Mesendoderm (in vitro differentiated cells): ENCODE measurements at regions not wholly inside any gene's neighbourhood (a gene's known extent, or its start where the extent isn't known, plus 50 kb on each side); places are given as distances from the start of the nearest gene placed in this dataset.
"Not testable (repeated sequence)": the region's sequence is repeated elsewhere in the genome, so short reads cannot be mapped to it uniquely, and the experiment has no call there.

ENCODE experiments used
- DNase-seq: peaks from one replicate; pipeline ENCODE4 v3.0.0; 2013
- H2AK5ac ChIP-seq: 2 replicates; pipeline ENCODE4 v1.6.1; 2013; ENCODE audit warnings: low read length, inconsistent platforms
- H2BK120ac ChIP-seq: 2 replicates; pipeline ENCODE4 v1.6.1; 2013; ENCODE audit warnings: low read depth, mild to moderate bottlenecking, low read length, moderate library complexity, mixed read lengths
- H2BK15ac ChIP-seq: replicated peaks from 2 replicates; pipeline ENCODE4 v1.6.1; 2013; ENCODE audit warnings: low read depth, mild to moderate bottlenecking, moderate library complexity
- H2BK5ac ChIP-seq: 2 replicates; pipeline ENCODE4 v1.6.1; 2013; ENCODE audit warnings: low read length, inconsistent platforms
- H3K18ac ChIP-seq: 2 replicates; pipeline ENCODE4 v1.6.1; 2013; ENCODE audit warnings: mild to moderate bottlenecking, low read length, mixed read lengths
- H3K23ac ChIP-seq: one replicate; pipeline ENCODE4 v1.6.1; 2013; ENCODE audit warnings: low read length
- H3K27ac ChIP-seq: 2 replicates; pipeline ENCODE4 v1.5.1; 2013; ENCODE audit warnings: low read depth, mild to moderate bottlenecking, inconsistent platforms, low read length, moderate library complexity
- H3K27me3 ChIP-seq: 2 replicates; pipeline ENCODE4 v1.6.1; 2013; ENCODE audit warnings: low read length, control low read depth, mild to moderate bottlenecking, inconsistent platforms; ENCODE audit not compliant: insufficient read depth, poor library complexity
- H3K36me3 ChIP-seq: 2 replicates; pipeline ENCODE4 v1.6.1; 2013; ENCODE audit warnings: low read length, inconsistent platforms; ENCODE audit not compliant: control insufficient read depth, insufficient read depth
- H3K4ac ChIP-seq: one replicate; pipeline ENCODE4 v1.6.1; 2013; ENCODE audit warnings: low read depth, mild to moderate bottlenecking, low read length, moderate library complexity
- H3K4me1 ChIP-seq: 2 replicates; pipeline ENCODE4 v1.6.1; 2013; ENCODE audit warnings: low read depth, low read length, inconsistent platforms; ENCODE audit not compliant: control insufficient read depth
- H3K4me2 ChIP-seq: 2 replicates; pipeline ENCODE4 v1.6.1; 2013; ENCODE audit warnings: low read length
- H3K4me3 ChIP-seq: 2 replicates; pipeline ENCODE4 v1.5.1; 2013; ENCODE audit warnings: mild to moderate bottlenecking, low read length
- H3K56ac ChIP-seq: one replicate; pipeline ENCODE4 v1.6.1; 2013; ENCODE audit warnings: low read length
- H3K79me1 ChIP-seq: 2 replicates; pipeline ENCODE4 v1.6.1; 2013; ENCODE audit warnings: low read length, inconsistent platforms
- H3K79me2 ChIP-seq: 2 replicates; pipeline ENCODE4 v1.6.1; 2013; ENCODE audit warnings: mild to moderate bottlenecking, low read length; ENCODE audit not compliant: control insufficient read depth, insufficient read depth
- H3K9ac ChIP-seq: 2 replicates; pipeline ENCODE4 v1.6.1; 2013; ENCODE audit warnings: low read length, inconsistent platforms
- H4K5ac ChIP-seq: one replicate; pipeline ENCODE4 v1.6.1; 2013; ENCODE audit warnings: low read length
- H4K8ac ChIP-seq: one replicate; pipeline ENCODE4 v1.6.1; 2013; ENCODE audit warnings: low read depth, mild to moderate bottlenecking, control low read depth, low read length, moderate library complexity
- WGBS: extraction: QIAGEN DNeasy Blood & Tissue Kit; methylation state at CpG from one replicate; pipeline ENCODE4 v1.1.7; 2013; ENCODE audit warnings: low lambda C conversion rate, missing lambda C conversion rate; ENCODE audit not compliant: insufficient coverage; ENCODE audit errors: extremely low coverage; 5-methylcytosine and 5-hydroxymethylcytosine counted together

DNA sequence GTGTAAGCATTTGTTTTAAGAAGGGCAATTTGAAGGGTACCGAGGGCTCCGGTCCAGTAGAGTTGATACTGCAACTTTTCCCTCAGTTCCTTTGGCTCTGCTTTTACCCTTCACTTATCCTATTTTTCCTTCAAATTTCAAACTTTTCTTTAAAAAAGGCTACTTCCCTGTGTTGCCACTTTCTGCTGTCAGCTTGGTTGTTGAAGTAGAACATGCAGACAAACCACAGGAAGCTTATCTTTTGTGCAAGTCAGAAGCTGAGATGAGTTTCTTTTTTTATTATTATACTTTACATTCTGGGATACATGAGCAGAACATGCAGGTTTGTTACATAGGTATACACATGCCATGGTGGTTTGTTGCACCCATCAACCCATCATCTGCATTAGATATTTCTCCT, 89.1 kb upstream of the FREM3 start:
- H3K56ac ChIP-seq, H3K27me3 ChIP-seq, H2BK5ac ChIP-seq, H3K79me2 ChIP-seq, H3K9ac ChIP-seq, H2BK15ac ChIP-seq, H3K79me1 ChIP-seq, H2BK120ac ChIP-seq, H4K5ac ChIP-seq, H3K18ac ChIP-seq, H3K4ac ChIP-seq, H3K4me1 ChIP-seq, H3K27ac ChIP-seq, H2AK5ac ChIP-seq, H3K36me3 ChIP-seq, H4K8ac ChIP-seq, H3K4me3 ChIP-seq, H3K4me2 ChIP-seq, H3K23ac ChIP-seq, DNase-seq: not testable (repeated sequence)
- no CpG with 5 or more reads among the region's 2 CpGs for WGBS

DNA sequence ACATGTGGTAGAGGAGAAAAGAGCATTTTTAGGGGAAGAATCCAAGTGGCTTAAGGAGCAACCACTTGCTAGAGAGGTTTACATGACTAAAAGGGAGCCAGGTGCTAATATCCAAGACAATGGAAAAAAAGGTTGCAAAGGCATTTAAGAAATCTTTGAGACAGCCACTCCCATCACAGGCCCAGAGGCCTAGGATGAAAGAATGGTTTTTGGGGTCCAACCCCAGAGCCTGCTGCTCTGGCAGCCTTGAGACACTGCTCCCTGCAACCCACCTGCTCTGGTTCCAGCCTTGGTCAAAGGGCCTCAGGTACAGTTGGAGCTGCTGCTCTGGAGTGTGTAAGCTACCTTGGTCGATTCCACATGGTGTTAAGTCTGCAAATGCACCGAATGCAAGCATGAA, 84.1 kb upstream of the FREM3 start:
- Histone ChIP-seq H2BK5ac (no peak overlapping the region), H3K27me3 (no peaks in the 10 kb centered on the region), H3K4me1 (no peaks in the 10 kb centered on the region), H3K79me1 (no peaks in the 10 kb centered on the region), H3K36me3 (no peaks in the 10 kb centered on the region), H2BK15ac (no peak overlapping the region), H3K56ac (no peak overlapping the region), H3K9ac (no peak overlapping the region), H2AK5ac (no peak overlapping the region), H3K23ac (no peak overlapping the region), H3K79me2 (no peaks in the 10 kb centered on the region), H3K4ac (no peak overlapping the region), H2BK120ac (no peak overlapping the region), H3K27ac (no peak overlapping the region), H3K4me2 (no peak overlapping the region), H4K5ac (no peak overlapping the region), H4K8ac (no peak overlapping the region), H3K4me3 (no peak overlapping the region), H3K18ac (no peak overlapping the region)
- DNase-seq = no peak
- no CpG with 5 or more reads among the region's 2 CpGs for WGBS

DNA sequence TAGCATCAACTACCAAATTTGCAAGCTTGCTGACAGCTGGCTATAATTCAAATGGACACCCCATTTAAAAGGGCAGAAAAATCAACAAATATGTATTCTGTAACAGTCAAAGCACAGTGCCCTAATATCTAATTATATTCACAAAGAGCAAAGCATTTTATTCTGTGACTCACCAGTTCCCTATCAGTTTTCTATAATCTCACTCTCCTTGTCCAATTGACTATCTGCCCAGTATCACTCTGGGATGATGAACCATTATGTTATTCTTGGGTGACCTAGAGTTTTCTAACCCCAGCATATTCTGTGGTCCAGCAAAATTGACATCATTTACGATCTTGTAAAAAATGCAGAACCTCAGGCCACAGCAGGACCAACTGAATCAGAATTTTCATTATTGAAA, 82.0 kb upstream of the FREM3 start:
- Histone ChIP-seq H3K23ac (no peak overlapping the region), H3K9ac (no peak overlapping the region), H3K4ac (no peak overlapping the region), H3K79me1 (no peaks in the 10 kb centered on the region), H3K79me2 (no peaks in the 10 kb centered on the region), H4K8ac (no peak overlapping the region), H3K27ac (no peak overlapping the region), H3K18ac (no peak overlapping the region), H3K4me3 (no peak overlapping the region), H2BK5ac (no peak overlapping the region), H2AK5ac (no peak overlapping the region), H3K4me1 (no peaks in the 10 kb centered on the region), H3K36me3 (no peaks in the 10 kb centered on the region), H2BK15ac (no peak overlapping the region), H3K27me3 (no peaks in the 10 kb centered on the region), H2BK120ac (no peak overlapping the region), H3K4me2 (no peak overlapping the region), H3K56ac (no peak overlapping the region), H4K5ac (no peak overlapping the region)
- DNase-seq = no peak
- no CpG with 5 or more reads among the region's 1 CpG for WGBS

DNA sequence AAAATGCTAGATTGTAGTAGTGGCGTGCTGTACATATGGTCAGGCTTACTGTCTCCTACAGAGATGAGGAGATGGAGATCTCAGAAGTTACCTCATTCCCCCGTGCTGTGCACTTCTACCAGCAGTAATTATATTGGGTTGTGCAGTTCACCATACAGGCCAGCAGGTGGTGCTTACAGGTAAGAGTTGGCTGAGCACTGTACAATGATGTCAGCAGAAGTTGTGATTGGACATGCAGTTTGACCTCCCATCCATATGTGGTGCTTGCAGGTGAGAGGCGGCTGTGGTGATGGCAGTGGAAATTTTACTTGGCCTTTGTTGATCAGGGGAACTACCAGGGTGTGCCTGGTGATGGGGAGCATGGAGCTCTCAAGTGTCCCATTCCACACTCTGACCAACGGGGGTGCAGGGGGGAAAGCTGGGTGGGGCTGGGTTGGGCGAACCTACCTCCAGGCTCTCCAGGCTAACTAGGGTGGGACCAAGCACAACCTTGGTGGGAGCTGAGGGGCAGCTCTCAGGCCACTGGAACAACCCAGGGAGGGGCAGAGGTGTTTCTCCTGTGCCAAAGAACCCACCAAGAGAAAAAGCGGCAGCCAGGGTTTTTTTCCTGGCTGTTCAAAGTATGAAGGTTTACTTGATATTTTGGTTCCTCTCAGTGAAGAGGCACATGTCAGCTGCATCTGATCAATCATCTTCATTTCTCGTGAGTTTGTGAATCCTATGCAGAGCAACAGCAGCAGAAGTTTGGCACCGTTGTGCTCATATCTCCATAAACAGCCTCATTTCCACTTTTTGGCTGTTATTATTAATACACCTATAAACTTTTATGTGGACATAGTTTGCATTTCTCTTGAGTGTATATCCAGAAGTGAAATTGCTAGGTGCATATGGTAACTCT, 73.8 kb upstream of the FREM3 start:
- H3K79me2 ChIP-seq = no peaks in the 10 kb centered on the region
- H2BK15ac ChIP-seq = no peak overlapping the region
- no peak overlapping the region for H4K5ac ChIP-seq
- H3K79me1 ChIP-seq = no peaks in the 10 kb centered on the region
- WGBS = no CpG with 5 or more reads among the region's 8 CpGs
- H3K4me2 ChIP-seq = no peak overlapping the region
- peak; percentile 86 for DNase-seq
- H3K4ac ChIP-seq = no peak overlapping the region
- H3K9ac ChIP-seq = no peak overlapping the region
- no peak overlapping the region for H4K8ac ChIP-seq
- H3K18ac ChIP-seq = no peak overlapping the region
- no peak overlapping the region for H3K23ac ChIP-seq
- H3K36me3 ChIP-seq = no peaks in the 10 kb centered on the region
- H3K4me1 ChIP-seq = no peaks in the 10 kb centered on the region
- no peak overlapping the region for H3K27ac ChIP-seq
- H3K4me3 ChIP-seq = no peak overlapping the region
- no peak overlapping the region for H2BK120ac ChIP-seq
- no peak overlapping the region for H3K56ac ChIP-seq
- no peak overlapping the region for H2AK5ac ChIP-seq
- H3K27me3 ChIP-seq = no peaks in the 10 kb centered on the region
- H2BK5ac ChIP-seq = no peak overlapping the region

DNA sequence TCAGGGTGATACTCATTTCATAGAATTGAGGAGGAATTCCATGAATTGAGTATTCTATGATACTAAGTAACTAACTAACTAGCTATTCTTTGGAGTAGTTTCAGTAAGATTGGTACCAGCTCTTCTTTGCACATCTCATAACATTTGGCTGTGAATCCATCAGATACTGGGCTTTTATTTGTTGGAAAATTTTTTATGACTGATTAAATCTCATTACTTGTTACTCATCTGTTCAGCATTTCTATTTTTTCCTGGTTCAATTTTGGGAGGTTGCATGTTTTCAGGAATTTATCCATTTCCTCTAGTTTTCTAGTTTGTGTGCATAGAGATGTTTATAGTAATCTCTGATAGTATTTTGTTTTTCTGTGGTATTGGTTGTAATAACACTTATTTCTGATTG, 70.8 kb upstream of the FREM3 start:
- Histone ChIP-seq H3K27me3 (no peaks in the 10 kb centered on the region), H3K36me3 (no peaks in the 10 kb centered on the region), H3K4me3 (no peak overlapping the region), H3K56ac (no peak overlapping the region), H4K5ac (no peak overlapping the region), H2AK5ac (no peak overlapping the region), H3K9ac (no peak overlapping the region), H3K4me2 (no peak overlapping the region), H3K79me2 (no peaks in the 10 kb centered on the region), H2BK15ac (no peak overlapping the region), H3K79me1 (no peaks in the 10 kb centered on the region), H4K8ac (no peak overlapping the region), H3K27ac (no peak overlapping the region), H3K18ac (no peak overlapping the region), H2BK5ac (no peak overlapping the region), H3K4me1 (no peaks in the 10 kb centered on the region), H3K23ac (no peak overlapping the region), H3K4ac (no peak overlapping the region), H2BK120ac (no peak overlapping the region)
- DNase-seq = no peak
